HG02884 (cell line): ENCODE measurements at regions not wholly inside any gene's neighbourhood (a gene's known extent, or its start where the extent isn't known, plus 50 kb on each side); places are given as distances from the start of the nearest gene placed in this dataset.

ENCODE experiments used
- ATAC-seq: cut with Tn5 transposase; IDR thresholded peaks from one replicate; pipeline ENCODE4 v1.9.1; 2021; ENCODE audit warnings: mild to moderate bottlenecking, moderate library complexity; ENCODE audit not compliant: unreplicated experiment

DNA sequence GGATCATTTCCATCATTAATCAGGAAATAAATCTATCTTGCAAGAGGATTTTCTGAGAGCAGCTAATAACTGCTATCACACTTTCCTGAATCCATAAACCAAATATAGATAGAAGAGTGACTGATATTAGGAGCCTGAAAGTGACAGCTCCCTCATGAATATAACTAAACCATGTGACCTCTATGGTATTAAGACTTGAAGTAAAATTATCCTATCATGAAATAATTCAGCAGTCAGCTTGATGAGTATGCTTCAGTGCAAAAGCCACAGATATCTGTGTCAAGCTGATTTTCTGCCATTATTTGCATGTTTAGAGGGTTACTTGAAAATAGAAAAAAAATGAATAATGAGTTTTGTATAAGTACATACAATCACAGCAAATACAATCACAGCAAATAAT, 80.1 kb upstream of the PPP1R3A start:
- ATAC-seq, result no peak

DNA sequence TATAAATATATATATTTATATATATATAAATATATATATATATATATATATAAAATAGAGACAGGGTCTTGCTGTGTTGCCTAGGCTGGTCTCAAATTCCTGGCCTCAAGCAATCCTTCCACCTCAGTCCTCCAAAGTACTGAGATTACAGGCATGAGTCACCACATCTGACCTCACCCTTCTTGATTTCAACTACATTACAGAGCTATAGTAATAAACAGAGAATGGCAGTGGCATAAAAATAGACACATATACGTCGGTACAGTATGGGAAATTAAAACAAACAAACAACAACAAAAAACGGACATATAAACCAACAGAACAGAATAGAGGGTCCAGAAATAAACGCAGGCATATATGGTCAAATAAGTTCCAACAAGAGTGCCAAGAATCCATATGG, 77.6 kb upstream of the PPP1R3A start:
- ATAC-seq, result no peak

DNA sequence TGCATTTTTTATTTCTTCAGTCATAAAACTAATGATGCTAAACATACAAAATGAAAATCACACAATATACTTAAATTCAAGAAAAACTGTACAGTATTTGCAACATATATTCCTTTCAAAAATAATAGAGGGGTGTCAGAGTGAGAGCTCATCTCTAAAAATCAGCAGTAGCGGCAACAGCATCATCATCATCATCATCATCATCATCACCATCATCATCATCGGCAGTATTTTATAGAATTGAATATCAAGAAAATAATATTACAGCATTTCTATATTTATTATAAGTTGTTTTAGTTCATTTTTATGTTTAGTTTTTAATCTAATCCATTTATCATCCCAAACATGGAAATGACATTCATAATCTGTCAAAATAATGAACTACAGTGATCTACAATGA, 67.4 kb upstream of the PPP1R3A start:
- ATAC-seq, result no peak

DNA sequence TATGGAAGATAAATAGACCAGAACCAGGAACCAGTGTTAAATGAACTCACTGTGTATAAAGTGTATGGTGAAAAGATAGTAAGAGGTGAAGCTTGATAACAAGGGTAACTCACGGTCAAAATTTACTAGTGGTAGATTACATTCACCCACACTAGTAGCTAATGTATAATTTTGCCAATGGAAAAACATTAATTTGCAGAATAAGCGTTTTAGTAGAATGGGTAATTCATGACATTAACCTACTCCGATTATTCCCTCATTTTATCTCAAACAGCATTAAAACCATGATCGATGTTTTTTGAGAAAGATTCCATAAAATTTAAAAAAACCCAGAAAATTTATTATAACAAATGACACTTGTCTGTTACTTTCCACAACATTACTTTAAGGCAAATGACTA, 57.7 kb upstream of the PPP1R3A start:
- no peak for ATAC-seq

DNA sequence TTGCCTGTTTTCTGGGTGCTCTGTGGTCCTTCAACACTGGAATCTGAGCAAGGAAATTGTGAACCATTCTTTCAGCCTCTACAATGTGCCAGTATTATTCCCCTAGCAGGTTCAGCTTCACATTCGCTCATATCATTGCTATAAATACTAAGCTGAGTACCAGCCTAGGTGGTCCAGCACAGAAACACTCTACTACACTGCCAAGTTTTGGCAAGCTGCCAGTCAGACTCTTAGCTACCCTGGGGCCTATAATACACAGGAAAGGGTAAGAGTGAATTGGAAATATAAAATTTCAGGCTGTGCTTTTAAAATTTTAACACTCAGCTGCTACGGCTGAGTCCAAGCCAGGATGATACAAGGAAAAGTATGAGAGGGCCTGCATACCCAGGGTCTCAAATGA, 49.9 kb upstream of the PPP1R3A start:
- no peak for ATAC-seq
